T-cell (primary cell): ENCODE measurements at regions not wholly inside any gene's neighbourhood (a gene's known extent, or its start where the extent isn't known, plus 50 kb on each side); places are given as distances from the start of the nearest gene placed in this dataset.

ENCODE experiments used
- ATAC-seq, 4 experiments: fragments of 200-7000 bp in 3 of 4; fragments of 150-1000 bp in 1 of 4; cut with Tn5 transposase; replicated peaks in 1 of 4; 1 replicate in 3 of 4; 2 replicates in 1 of 4; pipeline ENCODE4 v1.10.0; 2021; ENCODE audit warnings: moderate library complexity in 3 of 4, mild to moderate bottlenecking in 2 of 4, moderate number of reproducible peaks in 1 of 4
- CTCF ChIA-PET, 2 donors: fragments of 300-600 bp; sonication (Branson Sonifier 250); formaldehyde crosslinking; loops; one replicate each; lab custom pipeline; 2022; ENCODE audit warnings: antibody characterized with exemption in 2 of 2; lab: Charles Lee
- POLR2A ChIA-PET, 2 donors: fragments of 300-600 bp; sonication (Branson Sonifier 250); formaldehyde crosslinking; loops; one replicate each; lab custom pipeline; 2022; ENCODE audit warnings: antibody characterized with exemption in 2 of 2; lab: Charles Lee
- DNase-seq, 35 experiments: peaks; one replicate each; pipeline versions ENCODE4 v3.0.0 to v3.0.0-alpha.2; 2013 to 2023
- H3K27ac ChIP-seq: one replicate; pipeline ENCODE4 v1.5.1; 2013; ENCODE audit warnings: low read length
- H3K27me3 ChIP-seq, 2 experiments: replicated peaks in 1 of 2; 1 replicate in 1 of 2; 2 replicates in 1 of 2; pipeline versions ENCODE4 v1.6.1 to v1.7.0; 2013; ENCODE audit warnings: low read length in 1 of 2, mixed read lengths in 1 of 2; ENCODE audit not compliant: control insufficient read depth in 2 of 2, insufficient read depth in 2 of 2; ENCODE audit errors: extremely low read depth in 1 of 2
- H3K36me3 ChIP-seq, 2 donors: 1 replicate in 1 of 2; 2 replicates in 1 of 2; pipeline versions ENCODE4 v1.6.1 to v1.7.0; 2013; ENCODE audit warnings: low read length in 1 of 2; ENCODE audit not compliant: control insufficient read depth in 2 of 2, insufficient read depth in 1 of 2; ENCODE audit errors: extremely low read depth in 1 of 2
- H3K4me1 ChIP-seq, 2 experiments: 1 replicate in 1 of 2; 2 replicates in 1 of 2; pipeline versions ENCODE4 v1.6.1 to v1.7.0; 2013; ENCODE audit warnings: low read length in 2 of 2, mixed read lengths in 1 of 2; ENCODE audit not compliant: insufficient read depth in 2 of 2, control insufficient read depth in 1 of 2; ENCODE audit errors: extremely low read depth in 1 of 2
- H3K4me3 ChIP-seq, 2 donors: 1 replicate in 1 of 2; 2 replicates in 1 of 2; pipeline versions ENCODE4 v1.5.1 to v1.7.0; 2013; ENCODE audit warnings: mild to moderate bottlenecking in 2 of 2, low read length in 1 of 2, moderate library complexity in 1 of 2; ENCODE audit not compliant: control insufficient read depth in 1 of 2; ENCODE audit errors: extremely low read depth in 1 of 2
- H3K9me3 ChIP-seq: 2 replicates; pipeline ENCODE4 v1.7.0; 2013
- H3K27ac Mint-ChIP-seq, 2 donors: one replicate each; pipeline ENCODE4 v1.8.0; 2020 to 2021; ENCODE audit warnings: mild to moderate bottlenecking in 2 of 2, mixed read lengths in 2 of 2
- H3K27me3 Mint-ChIP-seq, 2 donors: one replicate each; pipeline ENCODE4 v1.8.0; 2021 to 2022; ENCODE audit warnings: mixed read lengths in 2 of 2
- H3K36me3 Mint-ChIP-seq: one replicate; pipeline ENCODE4 v1.8.0; 2021; ENCODE audit warnings: mixed read lengths
- H3K4me1 Mint-ChIP-seq, 3 donors: one replicate each; pipeline ENCODE4 v1.8.0; 2020 to 2022; ENCODE audit warnings: mixed read lengths in 3 of 3, mild to moderate bottlenecking in 1 of 3
- H3K4me3 Mint-ChIP-seq, 3 donors: one replicate each; pipeline ENCODE4 v1.8.0; 2020 to 2022; ENCODE audit warnings: mild to moderate bottlenecking in 3 of 3, mixed read lengths in 3 of 3, moderate library complexity in 3 of 3
- H3K9me3 Mint-ChIP-seq, 3 donors: one replicate each; pipeline ENCODE4 v1.8.0; 2020 to 2022; ENCODE audit warnings: mixed read lengths in 3 of 3
- WGBS: methylation state at CpG from one replicate; pipeline ENCODE4 v1.1.5; 2013; ENCODE audit warnings: missing lambda C conversion rate; ENCODE audit not compliant: insufficient coverage; 5-methylcytosine and 5-hydroxymethylcytosine counted together

GRCh38 chr3:127490271-127491023 is 100.1 kb downstream of the TPRA1 start:
- no peaks in the 10 kb centered on the region for H3K9me3 ChIP-seq
- no peak for ATAC-seq
- H3K27ac Mint-ChIP-seq = no peak overlapping the region
- ChIA-PET CTCF (no interaction called here), POLR2A (no interaction called here)
- no peaks in the 10 kb centered on the region for H3K4me1 ChIP-seq
- no peak overlapping the region for H3K4me3 ChIP-seq
- no peak overlapping the region for H3K4me3 Mint-ChIP-seq
- 51% methylated on average over 6 of the region's 7 CpGs for WGBS
- H3K4me1 Mint-ChIP-seq = no peaks in the 10 kb centered on the region
- no peaks in the 10 kb centered on the region for H3K9me3 Mint-ChIP-seq
- no peaks in the 10 kb centered on the region for H3K36me3 Mint-ChIP-seq
- no peak overlapping the region for H3K27ac ChIP-seq
- no peaks in the 10 kb centered on the region for H3K36me3 ChIP-seq
- H3K27me3 Mint-ChIP-seq = peaks cover 17 to 19% of the 10 kb centered on the region in 2 donors
- peaks cover 0 to 45% of the 10 kb centered on the region in 2 experiments for H3K27me3 ChIP-seq
- DNase-seq = peak in 1 of 35 experiments; percentile 3

GRCh38 chr3:127489357-127489756 is 101.2 kb downstream of the TPRA1 start:
- H3K27me3 ChIP-seq = peaks cover 0 to 51% of the 10 kb centered on the region in 2 experiments
- no peak for DNase-seq
- H3K9me3 ChIP-seq = no peaks in the 10 kb centered on the region
- H3K4me1 Mint-ChIP-seq = no peaks in the 10 kb centered on the region
- no peak overlapping the region for H3K27ac ChIP-seq
- WGBS = 89% methylated on average over 3 of the region's 5 CpGs
- H3K36me3 ChIP-seq = no peaks in the 10 kb centered on the region
- ATAC-seq = no peak
- ChIA-PET POLR2A (no interaction called here), CTCF (no interaction called here)
- peaks cover 20 to 21% of the 10 kb centered on the region in 2 donors for H3K27me3 Mint-ChIP-seq
- H3K27ac Mint-ChIP-seq = no peak overlapping the region
- no peaks in the 10 kb centered on the region for H3K9me3 Mint-ChIP-seq
- H3K36me3 Mint-ChIP-seq = no peaks in the 10 kb centered on the region
- peaks cover 0 to 2% of the 10 kb centered on the region in 2 experiments for H3K4me1 ChIP-seq
- H3K4me3 ChIP-seq = no peak overlapping the region
- no peak overlapping the region for H3K4me3 Mint-ChIP-seq

GRCh38 chr3:127488740-127489139 is 101.8 kb downstream of the TPRA1 start:
- H3K36me3 ChIP-seq = no peaks in the 10 kb centered on the region
- H3K4me1 ChIP-seq = peaks cover 0 to 7% of the 10 kb centered on the region in 2 experiments
- H3K27ac ChIP-seq = no peak overlapping the region
- WGBS = 91% methylated on average over 1 of the region's 3 CpGs
- ChIA-PET CTCF (no interaction called here), POLR2A (no interaction called here)
- Mint-ChIP-seq H3K27ac (no peak overlapping the region), H3K4me3 (no peak overlapping the region), H3K36me3 (no peaks in the 10 kb centered on the region), H3K4me1 (no peaks in the 10 kb centered on the region), H3K9me3 (no peaks in the 10 kb centered on the region), H3K27me3 (peaks cover 19 to 21% of the 10 kb centered on the region in 2 donors)
- no peak for DNase-seq
- no peak overlapping the region for H3K4me3 ChIP-seq
- no peak for ATAC-seq
- H3K9me3 ChIP-seq = no peaks in the 10 kb centered on the region
- H3K27me3 ChIP-seq = peaks cover 0 to 53% of the 10 kb centered on the region in 2 experiments

DNA sequence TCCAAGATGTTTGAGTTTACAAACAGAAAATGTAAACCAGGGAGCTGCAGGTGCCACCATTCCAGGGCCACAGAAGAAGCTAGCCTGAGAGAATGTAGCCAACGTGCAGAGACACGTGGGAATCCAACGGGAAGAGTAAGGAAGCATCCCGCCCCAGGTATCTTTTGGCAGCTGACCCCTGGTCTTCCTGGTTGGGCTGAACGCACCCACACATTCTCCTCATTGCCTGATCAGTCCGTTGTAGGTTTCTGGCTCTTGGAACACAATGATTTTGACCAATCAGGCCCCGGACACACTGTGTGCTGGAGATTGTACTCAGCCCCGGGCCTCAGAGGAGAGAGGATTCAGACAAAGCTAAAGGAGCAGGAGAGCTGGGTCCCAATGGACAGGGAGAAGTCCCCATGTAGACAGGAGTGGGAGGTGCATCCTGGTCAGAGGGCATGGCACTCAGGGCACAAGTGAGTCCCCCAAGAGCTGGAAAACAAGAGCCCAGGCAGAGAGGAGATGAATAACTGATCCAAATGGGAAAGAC is 102.3 kb downstream of the TPRA1 start:
- H3K4me1 Mint-ChIP-seq = peaks cover 0 to 5% (median 3%) of the 10 kb centered on the region in 3 donors
- 76% methylated on average over 8 of the region's 8 CpGs for WGBS
- Histone ChIP-seq H3K4me3 (no peak overlapping the region), H3K27me3 (peaks cover 0 to 55% of the 10 kb centered on the region in 2 experiments), H3K4me1 (peaks cover 0 to 12% of the 10 kb centered on the region in 2 experiments), H3K27ac (no peak overlapping the region), H3K9me3 (no peaks in the 10 kb centered on the region), H3K36me3 (no peaks in the 10 kb centered on the region)
- no peak overlapping the region for H3K4me3 Mint-ChIP-seq
- H3K27me3 Mint-ChIP-seq = peaks cover 23 to 26% of the 10 kb centered on the region in 2 donors
- H3K9me3 Mint-ChIP-seq = no peaks in the 10 kb centered on the region
- DNase-seq (peak in 2 of 35 experiments; percentile 0 to 4), ATAC-seq (no peak)
- ChIA-PET CTCF (no interaction called here), POLR2A (no interaction called here)
- H3K36me3 Mint-ChIP-seq = no peaks in the 10 kb centered on the region
- H3K27ac Mint-ChIP-seq = no peak overlapping the region

- Mint-ChIP-seq H3K36me3 (no peaks in the 10 kb centered on the region), H3K4me3 (no peak overlapping the region), H3K9me3 (no peaks in the 10 kb centered on the region), H3K27me3 (peaks cover 28 to 30% of the 10 kb centered on the region in 2 donors), H3K27ac (no peak overlapping the region), H3K4me1 (peaks cover 0 to 11% (median 3%) of the 10 kb centered on the region in 3 donors)
- POLR2A ChIA-PET = no interaction called here
- Histone ChIP-seq H3K9me3 (no peaks in the 10 kb centered on the region), H3K36me3 (no peaks in the 10 kb centered on the region), H3K27ac (no peak overlapping the region), H3K4me1 (peaks cover 0 to 16% of the 10 kb centered on the region in 2 experiments), H3K4me3 (no peak overlapping the region), H3K27me3 (peaks cover 0 to 60% of the 10 kb centered on the region in 2 experiments)
- WGBS = 71% methylated on average over 7 of the region's 7 CpGs
- ATAC-seq = no peak
- CTCF ChIA-PET = no interaction called here
- DNase-seq = no peak
Observed at GRCh38 chr3:127487196-127487595, 103.3 kb downstream of the TPRA1 start.

DNA sequence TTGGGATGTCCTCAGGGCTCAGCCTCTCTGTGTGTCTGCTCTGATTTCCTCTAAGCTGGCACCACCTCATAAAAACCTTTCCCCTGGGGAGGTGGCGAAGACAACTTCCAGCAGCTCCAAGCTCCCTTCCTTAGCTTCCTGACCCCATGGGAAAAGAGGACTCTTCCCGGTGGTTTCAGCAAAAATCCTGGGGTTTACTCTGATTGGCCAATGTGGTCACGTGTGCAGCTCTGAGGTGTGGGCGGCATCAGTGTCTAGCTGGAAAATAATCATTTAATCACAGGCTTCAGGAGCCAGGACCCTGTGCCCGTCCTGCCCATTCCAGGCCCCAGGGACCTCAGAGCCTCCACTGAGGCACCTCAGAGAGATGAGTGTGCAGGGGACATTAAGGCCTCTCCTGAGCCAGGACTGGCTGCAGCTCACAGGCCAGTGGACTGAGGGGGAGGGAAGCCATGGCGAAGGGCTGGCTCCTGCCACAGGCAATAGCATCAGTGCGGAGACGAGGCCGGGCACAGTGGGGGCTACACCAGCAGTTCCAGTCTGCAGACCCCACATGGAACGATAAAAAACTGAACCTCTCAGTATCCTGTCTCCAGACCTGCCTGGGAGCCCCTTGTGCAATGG is 104.1 kb downstream of the TPRA1 start:
- 88% methylated on average over 7 of the region's 10 CpGs for WGBS
- H3K4me1 ChIP-seq = peaks cover 0 to 16% of the 10 kb centered on the region in 2 experiments
- H3K4me1 Mint-ChIP-seq = peaks cover 0 to 11% (median 3%) of the 10 kb centered on the region in 3 donors
- no peaks in the 10 kb centered on the region for H3K36me3 Mint-ChIP-seq
- no peak overlapping the region for H3K4me3 Mint-ChIP-seq
- no peak overlapping the region for H3K27ac Mint-ChIP-seq
- no peaks in the 10 kb centered on the region for H3K36me3 ChIP-seq
- ChIA-PET CTCF (no interaction called here), POLR2A (no interaction called here)
- H3K4me3 ChIP-seq = no peak overlapping the region
- peaks cover 0 to 60% of the 10 kb centered on the region in 2 experiments for H3K27me3 ChIP-seq
- no peaks in the 10 kb centered on the region for H3K9me3 ChIP-seq
- ATAC-seq (no peak), DNase-seq (peak in 2 of 35 experiments; percentile 1 to 15)
- H3K27ac ChIP-seq = no peak overlapping the region
- H3K9me3 Mint-ChIP-seq = no peaks in the 10 kb centered on the region
- peaks cover 28 to 30% of the 10 kb centered on the region in 2 donors for H3K27me3 Mint-ChIP-seq
